HEK293T (cell line): ENCODE measurements at regions not wholly inside any gene's neighbourhood (a gene's known extent, or its start where the extent isn't known, plus 50 kb on each side); places are given as distances from the start of the nearest gene placed in this dataset.

Source experiments
- ARNT ChIP-seq: fragments of 450-650 bp; IDR thresholded peaks from 2 replicates; pipeline ENCODE4 v1.6.1; 2017; ENCODE audit warnings: mild to moderate bottlenecking
- BHLHE40 ChIP-seq: fragments of 450-650 bp; IDR thresholded peaks from 2 replicates; pipeline ENCODE4 v1.6.1; 2016; ENCODE audit warnings: mild to moderate bottlenecking, moderate library complexity, borderline replicate concordance
- FOXM1 ChIP-seq: fragments of 450-650 bp; IDR thresholded peaks from 2 replicates; pipeline ENCODE4 v1.6.1; 2017; ENCODE audit warnings: mild to moderate bottlenecking, borderline replicate concordance
- L3MBTL2 ChIP-seq: fragments of 450-650 bp; conservative IDR thresholded peaks from 2 replicates; pipeline ENCODE4 v1.6.1; 2016; ENCODE audit warnings: mild to moderate bottlenecking
- SP1 ChIP-seq: fragments of 450-650 bp; IDR thresholded peaks from 2 replicates; pipeline ENCODE4 v1.6.1; 2017
- SUZ12 ChIP-seq: fragments of 450-650 bp; IDR thresholded peaks from 2 replicates; pipeline ENCODE4 v1.6.1; 2016; ENCODE audit warnings: mild to moderate bottlenecking

GRCh38 chr22:34976886-34977285, 89.1 kb upstream of the ISX start:
- no peak for TF ChIP-seq SP1
- TF ChIP-seq BHLHE40 = no peak
- no peak for TF ChIP-seq ARNT
- TF ChIP-seq L3MBTL2 = no peak
- no peak for TF ChIP-seq SUZ12
- no peak for TF ChIP-seq FOXM1
